ENCODE measurements at regions not wholly inside any gene's neighbourhood (a gene's known extent, or its start where the extent isn't known, plus 50 kb on each side); places are given as distances from the start of the nearest gene placed in this dataset.
"Not testable (repeated sequence)": the region's sequence is repeated elsewhere in the genome, so short reads cannot be mapped to it uniquely, and the experiment has no call there.

- DNase-seq (ENCODE audit: low read depth in 3 of 3), result no peak
Observed at GRCh38 chr5:99019812-99020697, 91.2 kb upstream of the CHD1 start.

GRCh38 chr5:99019254-99019653 lies 90.4 kb upstream of the CHD1 start:
- DNase-seq (ENCODE audit: low read depth in 3 of 3), result no peak

- no peak for DNase-seq (ENCODE audit: low read depth in 3 of 3)
Observed at GRCh38 chr5:99010294-99010693, 81.5 kb upstream of the CHD1 start.

- not testable (repeated sequence) for DNase-seq (ENCODE audit: low read depth in 3 of 3)
Observed at GRCh38 chr5:99008009-99008408, 79.2 kb upstream of the CHD1 start.

GRCh38 chr5:99005506-99005905 lies 76.7 kb upstream of the CHD1 start:
- DNase-seq (ENCODE audit: low read depth in 3 of 3), result no peak

- DNase-seq (ENCODE audit: low read depth in 3 of 3), result no peak
Observed at GRCh38 chr5:99004960-99005359, 76.2 kb upstream of the CHD1 start.

GRCh38 chr5:99000876-99001275 lies 72.1 kb upstream of the CHD1 start:
- no peak for DNase-seq (ENCODE audit: low read depth in 3 of 3)

- DNase-seq (ENCODE audit: low read depth in 3 of 3), result no peak
Observed at GRCh38 chr5:99000221-99000620, 71.4 kb upstream of the CHD1 start.

- no peak for DNase-seq (ENCODE audit: low read depth in 3 of 3)
Observed at GRCh38 chr5:98999631-99000030, 70.8 kb upstream of the CHD1 start.

- no peak for DNase-seq (ENCODE audit: low read depth in 3 of 3)
Observed at GRCh38 chr5:98997000-98997399, 68.2 kb upstream of the CHD1 start.

GRCh38 chr5:98994611-98995010 lies 65.8 kb upstream of the CHD1 start:
- DNase-seq (ENCODE audit: low read depth in 3 of 3), result no peak

GRCh38 chr5:98993512-98993911 lies 64.7 kb upstream of the CHD1 start:
- DNase-seq (ENCODE audit: low read depth in 3 of 3), result no peak

GRCh38 chr5:98992552-98992951 lies 63.7 kb upstream of the CHD1 start:
- no peak for DNase-seq (ENCODE audit: low read depth in 3 of 3)

GRCh38 chr5:98989727-98990126 lies 60.9 kb upstream of the CHD1 start:
- no peak for DNase-seq (ENCODE audit: low read depth in 3 of 3)

GRCh38 chr5:98986587-98986986 lies 57.8 kb upstream of the CHD1 start:
- DNase-seq (ENCODE audit: low read depth in 3 of 3), result no peak

GRCh38 chr5:98982880-98983279 lies 54.1 kb upstream of the CHD1 start:
- no peak for DNase-seq (ENCODE audit: low read depth in 3 of 3)

Measured in stimulated activated CD4-positive, alpha-beta T cell treated with anti-CD3 and anti-CD28 coated beads, TNF-alpha, amount 100 ng/mL, for 4 hours (primary cell).